ENCODE measurements at regions not wholly inside any gene's neighbourhood (a gene's known extent, or its start where the extent isn't known, plus 50 kb on each side); places are given as distances from the start of the nearest gene placed in this dataset.

DNA sequence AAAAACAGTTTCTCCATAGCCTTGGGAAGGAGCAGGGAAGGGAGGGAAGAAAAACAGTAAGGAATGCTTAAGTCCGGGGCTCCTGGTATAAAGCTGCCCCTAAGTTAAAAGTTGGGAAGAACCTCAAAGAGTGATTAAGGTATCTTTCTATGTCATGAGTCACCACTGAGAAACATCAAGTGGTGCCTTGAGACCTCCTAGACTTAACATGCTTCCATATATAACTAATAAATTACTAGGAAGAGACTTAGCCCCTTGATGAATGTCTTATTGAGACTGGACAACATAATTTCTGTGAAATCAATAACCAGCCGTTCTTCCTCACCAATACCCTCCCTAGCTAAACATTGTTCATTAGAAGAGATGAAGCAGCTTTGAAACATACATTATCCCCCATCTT is 121.8 kb upstream of the SLC44A3 start:
- CTCF ChIA-PET, result interaction anchor here (0.8 to 1.2 kb wide), 5 partner anchors 12 to 98 kb away, joined by 3 read pairs; no protein-coding TSS in a partner anchor
- intact Hi-C loops (cut with micrococcal nuclease; ENCODE audit: unreplicated experiment), result no loop called here
- Mint-ChIP-seq H3K9me3 (ENCODE audit: low read depth, unreplicated experiment) (peaks cover 2% of the 10 kb centered on the region), H3K27ac (ENCODE audit: unreplicated experiment) (peak overlapping the region; percentile 35), H3K4me3 (ENCODE audit: low read depth, unreplicated experiment) (no peak overlapping the region), H3K4me1 (ENCODE audit: low read depth, unreplicated experiment) (peaks cover 45% of the 10 kb centered on the region), H3K27me3 (ENCODE audit: unreplicated experiment) (no peaks in the 10 kb centered on the region), H3K36me3 (ENCODE audit: insufficient read depth, unreplicated experiment) (no peaks in the 10 kb centered on the region)
- no TSS peak for BruUV-seq (replicated peaks)
- TF ChIP-seq CTCF (IDR thresholded peaks at IDR 0.05; ENCODE audit: unreplicated experiment), result no peak
- no peak for DNase-seq

GRCh38 chr1:94697839-94698238 is 122.3 kb upstream of the SLC44A3 start:
- Mint-ChIP-seq H3K27ac (ENCODE audit: unreplicated experiment) (peak overlapping the region; percentile 35), H3K4me3 (ENCODE audit: low read depth, unreplicated experiment) (no peak overlapping the region), H3K9me3 (ENCODE audit: low read depth, unreplicated experiment) (peaks cover 2% of the 10 kb centered on the region), H3K4me1 (ENCODE audit: low read depth, unreplicated experiment) (peaks cover 45% of the 10 kb centered on the region), H3K27me3 (ENCODE audit: unreplicated experiment) (no peaks in the 10 kb centered on the region), H3K36me3 (ENCODE audit: insufficient read depth, unreplicated experiment) (no peaks in the 10 kb centered on the region)
- no peak for TF ChIP-seq CTCF (IDR thresholded peaks at IDR 0.05; ENCODE audit: unreplicated experiment)
- intact Hi-C loops (cut with micrococcal nuclease; ENCODE audit: unreplicated experiment), result no loop called here
- CTCF ChIA-PET, result interaction anchor here (0.8 to 1.1 kb wide), 3 partner anchors 12 to 78 kb away, joined by 3 read pairs; no protein-coding TSS in a partner anchor
- BruUV-seq (replicated peaks), result no TSS peak
- DNase-seq, result no peak

GRCh38 chr1:94694226-94694915 is 125.8 kb upstream of the SLC44A3 start:
- intact Hi-C loops (cut with micrococcal nuclease; ENCODE audit: unreplicated experiment), result no loop called here
- no peak for TF ChIP-seq CTCF (IDR thresholded peaks at IDR 0.05; ENCODE audit: unreplicated experiment)
- CTCF ChIA-PET, result interaction anchor here (0.6 kb wide), 1 partner anchor 1404 kb away, joined by 3 read pairs; no protein-coding TSS in a partner anchor
- no peak overlapping the region for H3K4me3 Mint-ChIP-seq (ENCODE audit: low read depth, unreplicated experiment)
- no peak overlapping the region for H3K27ac Mint-ChIP-seq (ENCODE audit: unreplicated experiment)
- DNase-seq, result no peak
- BruUV-seq (replicated peaks), result no TSS peak
- peaks cover 25% of the 10 kb centered on the region for H3K4me1 Mint-ChIP-seq (ENCODE audit: low read depth, unreplicated experiment)
- H3K9me3 Mint-ChIP-seq (ENCODE audit: low read depth, unreplicated experiment), result peaks cover 4% of the 10 kb centered on the region
- H3K27me3 Mint-ChIP-seq (ENCODE audit: unreplicated experiment), result no peaks in the 10 kb centered on the region
- H3K36me3 Mint-ChIP-seq (ENCODE audit: insufficient read depth, unreplicated experiment), result no peaks in the 10 kb centered on the region

DNA sequence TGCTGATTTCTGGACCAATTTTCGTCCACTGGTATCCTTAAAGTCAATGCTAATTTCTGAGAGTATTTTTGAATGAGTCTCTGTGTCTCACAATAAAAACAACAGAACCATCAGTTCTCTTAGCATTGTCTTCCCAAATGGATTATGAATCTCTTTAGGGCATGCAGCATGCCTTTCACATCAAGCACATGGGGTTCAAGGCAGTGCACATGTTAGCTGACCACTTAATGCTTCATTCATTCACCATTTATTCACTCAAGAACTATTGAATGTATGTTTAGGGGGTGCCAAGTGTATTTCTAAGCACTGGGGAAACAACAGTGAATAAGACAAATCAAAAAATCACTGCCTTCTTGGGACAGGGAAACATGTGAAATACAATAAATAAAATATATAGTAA is 126.7 kb upstream of the SLC44A3 start:
- Mint-ChIP-seq H3K27ac (ENCODE audit: unreplicated experiment) (no peak overlapping the region), H3K27me3 (ENCODE audit: unreplicated experiment) (no peaks in the 10 kb centered on the region), H3K9me3 (ENCODE audit: low read depth, unreplicated experiment) (peaks cover 4% of the 10 kb centered on the region), H3K4me3 (ENCODE audit: low read depth, unreplicated experiment) (no peak overlapping the region), H3K36me3 (ENCODE audit: insufficient read depth, unreplicated experiment) (no peaks in the 10 kb centered on the region), H3K4me1 (ENCODE audit: low read depth, unreplicated experiment) (peaks cover 21% of the 10 kb centered on the region)
- no peak for DNase-seq
- TF ChIP-seq CTCF (IDR thresholded peaks at IDR 0.05; ENCODE audit: unreplicated experiment), result no peak
- CTCF ChIA-PET, result no interaction called here
- intact Hi-C loops (cut with micrococcal nuclease; ENCODE audit: unreplicated experiment), result no loop called here
- BruUV-seq (replicated peaks), result no TSS peak

All from Calu3 (cell line).